ENCODE measurements at regions not wholly inside any gene's neighbourhood (a gene's known extent, or its start where the extent isn't known, plus 50 kb on each side); places are given as distances from the start of the nearest gene placed in this dataset.
A peak's percentile ranks its signal among the peaks of the same experiment; 100 is the strongest.

DNA sequence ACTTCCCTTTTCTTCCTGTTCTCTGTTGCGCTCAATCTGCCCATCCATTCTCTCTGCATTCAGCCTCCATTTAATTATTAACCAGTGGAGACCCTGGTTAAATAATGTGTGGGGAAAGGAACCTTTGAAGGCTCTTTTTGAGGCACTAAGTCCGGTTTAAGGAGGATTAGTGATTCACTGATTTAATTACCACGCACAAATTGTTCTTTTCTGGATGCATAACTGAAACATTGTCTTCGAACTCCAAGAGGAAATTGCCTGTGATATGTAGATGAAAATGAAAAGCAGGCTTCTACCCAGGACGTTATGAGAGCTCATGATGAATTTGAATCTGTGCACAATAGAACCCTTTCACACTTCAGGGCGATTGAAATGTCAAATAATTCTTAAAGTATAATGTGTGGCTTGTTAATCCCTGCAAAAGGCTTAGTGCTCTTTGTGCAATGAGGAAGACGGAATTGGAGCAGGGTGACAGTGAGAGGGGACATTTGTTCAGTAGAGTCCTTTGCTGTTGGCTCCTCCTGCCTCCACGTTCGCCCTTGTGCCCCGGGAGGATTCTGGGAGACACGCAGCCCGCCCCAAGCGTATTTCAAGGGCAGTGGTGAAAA lies 51.1 kb upstream of the ZNF236 start:
- Mint-ChIP-seq H3K9me3 (peaks cover 10 to 22% (median 19%) of the 10 kb centered on the region in 5 donors), H3K36me3 (peaks cover 0 to 36% (median 0%) of the 10 kb centered on the region in 3 donors), H3K27ac (peak overlapping the region in 1 of 8 donors; percentile 10), H3K4me1 (peaks cover 0 to 3% (median 0%) of the 10 kb centered on the region in 3 donors), H3K4me3 (no peak overlapping the region), H3K27me3 (peaks cover 23 to 61% of the 10 kb centered on the region in 2 donors)
- Histone ChIP-seq H3K27me3 (ENCODE audit: insufficient read depth, low read length, poor library complexity, severe bottlenecking) (peaks cover 4% of the 10 kb centered on the region), H3K4me3 (ENCODE audit: low read length) (no peak overlapping the region), H3K9me3 (ENCODE audit: low read length) (no peaks in the 10 kb centered on the region), H3K36me3 (ENCODE audit: insufficient read depth, low read length) (no peaks in the 10 kb centered on the region), H3K27ac (ENCODE audit: low read depth, low read length) (no peak overlapping the region), H3K4me1 (ENCODE audit: insufficient read depth, low read length) (no peaks in the 10 kb centered on the region)
- ChIA-PET POLR2A (no interaction called here), CTCF (no interaction called here)
- no peak for DNase-seq

DNA sequence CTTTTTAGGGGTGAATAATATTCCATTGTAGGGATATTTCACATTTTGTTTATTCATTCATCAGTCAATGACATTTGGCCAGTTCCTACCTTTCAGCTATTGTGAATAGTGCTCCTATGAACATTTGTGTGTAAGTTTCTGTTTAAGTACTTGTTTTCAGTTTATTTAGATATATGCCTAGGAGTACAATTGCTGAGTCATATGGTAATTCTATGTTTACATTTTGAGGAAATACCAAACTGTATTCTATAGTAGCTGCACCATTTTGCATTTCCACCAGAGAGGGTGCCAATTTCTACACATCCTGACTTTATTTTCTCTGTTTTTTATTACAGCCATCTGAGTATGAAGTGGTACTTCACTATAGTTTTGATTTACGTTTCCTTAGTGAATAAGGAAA lies 54.4 kb upstream of the ZNF236 start:
- Histone ChIP-seq H3K9me3 (ENCODE audit: low read length) (no peaks in the 10 kb centered on the region), H3K27me3 (ENCODE audit: insufficient read depth, low read length, poor library complexity, severe bottlenecking) (no peaks in the 10 kb centered on the region), H3K36me3 (ENCODE audit: insufficient read depth, low read length) (no peaks in the 10 kb centered on the region), H3K4me3 (ENCODE audit: low read length) (no peak overlapping the region), H3K4me1 (ENCODE audit: insufficient read depth, low read length) (peaks cover 6% of the 10 kb centered on the region), H3K27ac (ENCODE audit: low read depth, low read length) (no peak overlapping the region)
- Mint-ChIP-seq H3K4me3 (no peak overlapping the region), H3K36me3 (peaks cover 0 to 36% (median 0%) of the 10 kb centered on the region in 3 donors), H3K27ac (no peak overlapping the region), H3K4me1 (peaks cover 13 to 21% (median 19%) of the 10 kb centered on the region in 3 donors), H3K9me3 (peaks cover 10 to 22% (median 19%) of the 10 kb centered on the region in 5 donors), H3K27me3 (peaks cover 19 to 60% of the 10 kb centered on the region in 2 donors)
- ChIA-PET CTCF (no interaction called here), POLR2A (no interaction called here)
- no peak for DNase-seq

DNA sequence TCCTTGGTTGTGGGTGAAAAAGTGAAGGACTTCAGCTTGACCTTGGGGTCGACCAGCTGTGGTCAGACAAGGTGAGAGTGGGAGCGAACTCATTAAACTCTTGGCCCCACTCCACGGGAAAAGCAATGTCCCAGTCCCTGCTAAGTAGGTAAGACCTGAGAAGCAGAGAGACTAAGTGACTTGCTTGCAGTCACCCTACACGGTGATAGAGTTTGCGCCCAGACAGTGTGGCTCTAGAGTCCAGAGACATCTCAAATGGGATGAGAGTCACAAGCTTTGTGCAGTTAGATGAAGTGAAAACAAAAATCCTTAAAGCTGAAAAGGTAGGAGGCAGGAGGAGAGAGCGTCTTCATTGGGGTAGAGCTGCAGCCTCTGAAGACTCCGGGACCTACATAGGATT lies 55.9 kb upstream of the ZNF236 start:
- H3K36me3 Mint-ChIP-seq: peaks cover 0 to 30% (median 0%) of the 10 kb centered on the region in 3 donors
- H3K4me1 Mint-ChIP-seq: peaks cover 27 to 36% (median 32%) of the 10 kb centered on the region in 3 donors

DNA sequence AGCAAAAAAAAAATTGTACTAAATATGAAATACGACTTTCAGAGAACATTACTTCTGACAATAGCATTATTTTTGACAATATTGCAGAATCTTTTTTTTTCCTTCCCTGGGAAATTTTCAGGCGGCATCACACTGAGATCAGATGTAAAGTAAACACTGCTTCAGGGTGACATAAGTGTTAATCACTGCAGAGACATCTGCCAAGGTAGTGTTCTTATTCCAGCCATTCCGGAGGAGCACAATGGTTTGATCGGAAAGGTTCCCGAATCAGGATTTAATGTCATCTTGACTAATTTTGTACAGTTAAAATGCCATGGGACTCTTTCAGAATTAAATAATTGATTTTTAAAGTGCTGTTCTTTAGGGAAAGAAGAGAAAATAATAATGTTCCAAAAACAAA lies 56.7 kb upstream of the ZNF236 start:
- Histone ChIP-seq H3K27ac (ENCODE audit: low read depth, low read length) (no peak overlapping the region), H3K36me3 (ENCODE audit: insufficient read depth, low read length) (no peaks in the 10 kb centered on the region)

More for the DNA sequence above, 55.9 kb upstream of the ZNF236 start:
- Mint-ChIP-seq H3K4me3 (no peak overlapping the region), H3K27ac (no peak overlapping the region), H3K9me3 (peaks cover 10 to 23% (median 21%) of the 10 kb centered on the region in 5 donors), H3K27me3 (peaks cover 17 to 47% of the 10 kb centered on the region in 2 donors)
- Histone ChIP-seq H3K27me3 (ENCODE audit: insufficient read depth, low read length, poor library complexity, severe bottlenecking) (no peaks in the 10 kb centered on the region), H3K36me3 (ENCODE audit: insufficient read depth, low read length) (no peaks in the 10 kb centered on the region), H3K4me1 (ENCODE audit: insufficient read depth, low read length) (peaks cover 12% of the 10 kb centered on the region), H3K4me3 (ENCODE audit: low read length) (no peak overlapping the region), H3K9me3 (ENCODE audit: low read length) (no peaks in the 10 kb centered on the region), H3K27ac (ENCODE audit: low read depth, low read length) (no peak overlapping the region)
- ChIA-PET POLR2A (no interaction called here), CTCF (no interaction called here)
- DNase-seq: no peak

DNA sequence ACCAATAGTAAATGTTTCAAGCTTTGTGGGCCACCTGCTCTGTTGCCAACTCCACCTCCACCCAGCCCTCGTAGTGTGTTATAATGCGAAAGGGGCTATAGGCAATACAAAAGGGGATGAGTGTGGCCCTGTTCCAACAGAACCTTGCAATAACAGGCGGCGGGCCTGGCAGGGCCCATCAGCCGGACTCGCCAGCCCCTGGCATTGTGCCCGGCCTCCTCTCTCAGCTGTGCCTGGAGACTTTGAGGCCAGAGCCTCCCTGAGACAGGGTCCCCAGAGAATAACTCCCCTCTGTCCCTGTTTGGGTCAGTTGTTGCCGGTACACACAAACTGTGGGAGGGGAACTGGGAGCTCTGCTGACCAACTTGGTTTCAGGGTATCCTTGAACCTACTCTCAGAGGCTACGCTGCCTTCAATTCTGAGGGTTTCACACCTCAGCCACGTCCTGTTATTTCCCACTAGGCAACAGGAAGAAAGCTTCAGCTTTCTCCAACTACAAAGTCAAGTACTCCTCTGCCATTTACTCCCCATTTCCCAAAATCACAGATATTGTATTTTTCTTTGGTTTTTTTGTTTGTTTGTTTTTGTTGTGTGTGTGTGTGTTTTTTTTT lies 58.0 kb upstream of the ZNF236 start:
- H3K27ac ChIP-seq (ENCODE audit: low read depth, low read length): no peak overlapping the region
- H3K36me3 ChIP-seq (ENCODE audit: insufficient read depth, low read length): no peaks in the 10 kb centered on the region
- no peaks in the 10 kb centered on the region for H3K9me3 ChIP-seq (ENCODE audit: low read length)
- Mint-ChIP-seq H3K36me3 (peaks cover 0 to 23% (median 0%) of the 10 kb centered on the region in 3 donors), H3K9me3 (peaks cover 10 to 22% (median 19%) of the 10 kb centered on the region in 5 donors), H3K4me3 (peak overlapping the region in 1 of 7 donors; percentile 25), H3K4me1 (peaks cover 33 to 41% (median 37%) of the 10 kb centered on the region in 3 donors), H3K27me3 (peaks cover 11 to 33% of the 10 kb centered on the region in 2 donors), H3K27ac (peak overlapping the region in 2 of 8 donors; percentile 17 to 55)
- no peak overlapping the region for H3K4me3 ChIP-seq (ENCODE audit: low read length)
- peaks cover 12% of the 10 kb centered on the region for H3K4me1 ChIP-seq (ENCODE audit: insufficient read depth, low read length)
- ChIA-PET CTCF (interaction anchor here (0.6 kb wide), 1 partner anchor 14 kb away, joined by 3 read pairs; no protein-coding TSS in a partner anchor), POLR2A (no interaction called here)
- H3K27me3 ChIP-seq (ENCODE audit: insufficient read depth, low read length, poor library complexity, severe bottlenecking): no peaks in the 10 kb centered on the region
- no peak for DNase-seq

More for the DNA sequence above, 56.7 kb upstream of the ZNF236 start:
- ChIA-PET POLR2A (no interaction called here), CTCF (no interaction called here)
- Histone ChIP-seq H3K4me1 (ENCODE audit: insufficient read depth, low read length) (peaks cover 12% of the 10 kb centered on the region), H3K27me3 (ENCODE audit: insufficient read depth, low read length, poor library complexity, severe bottlenecking) (no peaks in the 10 kb centered on the region), H3K4me3 (ENCODE audit: low read length) (no peak overlapping the region), H3K9me3 (ENCODE audit: low read length) (no peaks in the 10 kb centered on the region)
- peaks cover 33 to 41% (median 36%) of the 10 kb centered on the region in 3 donors for H3K4me1 Mint-ChIP-seq
- no peak for DNase-seq
- no peak overlapping the region for H3K27ac Mint-ChIP-seq
- H3K36me3 Mint-ChIP-seq: peaks cover 0 to 26% (median 0%) of the 10 kb centered on the region in 3 donors
- H3K27me3 Mint-ChIP-seq: peaks cover 13 to 41% of the 10 kb centered on the region in 2 donors
- peaks cover 10 to 23% (median 19%) of the 10 kb centered on the region in 5 donors for H3K9me3 Mint-ChIP-seq
- no peak overlapping the region for H3K4me3 Mint-ChIP-seq

DNA sequence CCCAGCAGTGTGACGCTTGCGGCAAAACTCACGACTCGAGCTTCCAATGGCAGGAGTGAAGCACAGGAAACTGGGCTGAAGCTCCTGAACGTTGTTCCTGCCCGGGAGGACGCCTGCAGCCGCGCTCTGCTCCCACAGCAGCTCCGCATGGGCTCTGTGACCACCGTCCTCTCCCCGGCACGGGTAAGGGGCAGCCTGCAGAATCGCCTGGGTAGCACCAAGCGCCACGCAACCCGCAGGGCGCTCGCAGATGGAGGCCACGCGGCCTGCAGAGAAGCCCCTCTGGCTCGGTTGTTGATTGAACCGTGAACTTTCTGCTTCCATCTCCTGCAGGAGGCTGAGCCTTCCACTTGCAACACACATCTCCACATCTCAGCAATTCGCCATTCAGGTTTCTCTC lies 63.3 kb upstream of the ZNF236 start:
- no peaks in the 10 kb centered on the region for H3K36me3 ChIP-seq (ENCODE audit: insufficient read depth, low read length)
- H3K27ac ChIP-seq (ENCODE audit: low read depth, low read length): no peak overlapping the region
- ChIA-PET CTCF (no interaction called here), POLR2A (no interaction called here)
- H3K27me3 ChIP-seq (ENCODE audit: insufficient read depth, low read length, poor library complexity, severe bottlenecking): no peaks in the 10 kb centered on the region
- peaks cover 6% of the 10 kb centered on the region for H3K4me1 ChIP-seq (ENCODE audit: insufficient read depth, low read length)
- no peaks in the 10 kb centered on the region for H3K9me3 ChIP-seq (ENCODE audit: low read length)
- H3K4me3 Mint-ChIP-seq: no peak overlapping the region
- peaks cover 2 to 3% of the 10 kb centered on the region in 2 donors for H3K27me3 Mint-ChIP-seq
- H3K27ac Mint-ChIP-seq: no peak overlapping the region
- peaks cover 0 to 3% (median 0%) of the 10 kb centered on the region in 5 donors for H3K9me3 Mint-ChIP-seq
- no peak for DNase-seq
- no peaks in the 10 kb centered on the region for H3K36me3 Mint-ChIP-seq
- H3K4me1 Mint-ChIP-seq: peaks cover 20 to 23% (median 21%) of the 10 kb centered on the region in 3 donors
- H3K4me3 ChIP-seq (ENCODE audit: low read length): no peak overlapping the region

DNA sequence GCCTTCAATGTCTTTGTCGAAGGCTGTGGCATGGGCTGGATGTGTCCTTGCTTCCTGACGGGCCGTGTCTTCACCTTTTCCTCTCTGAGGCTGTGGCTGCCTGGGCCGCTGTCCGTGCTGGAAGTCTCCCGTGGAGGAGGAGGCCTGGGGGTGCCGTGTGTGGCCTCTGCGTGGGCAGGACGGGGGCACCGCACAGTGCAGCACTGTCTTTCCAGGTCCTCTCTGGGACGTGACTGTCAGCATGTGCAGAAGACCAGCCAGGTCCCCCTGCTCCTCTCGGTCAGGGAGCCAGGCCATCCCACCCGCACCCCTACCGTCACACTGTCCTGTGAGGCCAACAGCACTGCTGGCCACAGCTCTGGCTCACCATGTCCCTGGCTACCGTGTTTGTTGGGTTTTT lies 64.4 kb upstream of the ZNF236 start:
- no peaks in the 10 kb centered on the region for H3K36me3 ChIP-seq (ENCODE audit: insufficient read depth, low read length)
- no peak overlapping the region for H3K27ac Mint-ChIP-seq
- H3K27me3 ChIP-seq (ENCODE audit: insufficient read depth, low read length, poor library complexity, severe bottlenecking): no peaks in the 10 kb centered on the region
- peaks cover 6% of the 10 kb centered on the region for H3K4me1 ChIP-seq (ENCODE audit: insufficient read depth, low read length)
- peaks cover 19 to 20% (median 19%) of the 10 kb centered on the region in 3 donors for H3K4me1 Mint-ChIP-seq
- no peak overlapping the region for H3K27ac ChIP-seq (ENCODE audit: low read depth, low read length)
- no peak for DNase-seq
- H3K27me3 Mint-ChIP-seq: peaks cover 2 to 3% of the 10 kb centered on the region in 2 donors
- no peaks in the 10 kb centered on the region for H3K36me3 Mint-ChIP-seq
- peaks cover 0 to 3% (median 0%) of the 10 kb centered on the region in 5 donors for H3K9me3 Mint-ChIP-seq
- CTCF ChIA-PET: no interaction called here
- H3K4me3 Mint-ChIP-seq: no peak overlapping the region
- POLR2A ChIA-PET: no interaction called here
- H3K9me3 ChIP-seq (ENCODE audit: low read length): no peaks in the 10 kb centered on the region
- H3K4me3 ChIP-seq (ENCODE audit: low read length): no peak overlapping the region

DNA sequence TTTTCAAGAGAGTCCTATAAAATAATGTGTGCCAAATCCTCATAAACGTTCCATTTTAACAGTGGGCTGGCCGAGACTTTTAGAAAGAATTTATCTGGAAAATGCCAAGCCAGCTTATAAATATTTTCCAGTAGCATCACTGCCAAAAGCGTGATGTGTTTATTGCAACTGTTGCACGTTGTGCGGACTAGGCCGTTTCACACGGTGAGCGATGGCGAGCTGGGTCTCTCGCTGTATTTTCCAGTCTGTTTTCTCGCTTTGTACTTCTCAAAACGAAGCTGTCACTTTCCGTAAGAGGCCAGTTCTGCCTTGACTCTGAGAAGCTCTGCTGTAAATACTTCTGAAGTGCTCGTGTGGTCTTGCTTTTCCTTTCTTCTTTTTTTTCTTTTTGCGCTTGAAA lies 65.0 kb upstream of the ZNF236 start:
- DNase-seq: no peak
- H3K4me3 Mint-ChIP-seq: no peak overlapping the region
- no peak overlapping the region for H3K27ac Mint-ChIP-seq

More for the DNA sequence above, 65.0 kb upstream of the ZNF236 start:
- Histone ChIP-seq H3K27ac (ENCODE audit: low read depth, low read length) (no peak overlapping the region), H3K9me3 (ENCODE audit: low read length) (no peaks in the 10 kb centered on the region), H3K36me3 (ENCODE audit: insufficient read depth, low read length) (no peaks in the 10 kb centered on the region), H3K4me1 (ENCODE audit: insufficient read depth, low read length) (peaks cover 6% of the 10 kb centered on the region), H3K27me3 (ENCODE audit: insufficient read depth, low read length, poor library complexity, severe bottlenecking) (no peaks in the 10 kb centered on the region), H3K4me3 (ENCODE audit: low read length) (no peak overlapping the region)
- Mint-ChIP-seq H3K36me3 (peaks cover 0 to under 1% (median 0%) of the 10 kb centered on the region in 3 donors), H3K27me3 (peaks cover 2 to 3% of the 10 kb centered on the region in 2 donors), H3K9me3 (peaks cover 0 to 5% (median 4%) of the 10 kb centered on the region in 5 donors), H3K4me1 (peaks cover 14 to 15% (median 14%) of the 10 kb centered on the region in 3 donors)
- CTCF ChIA-PET: no interaction called here
- POLR2A ChIA-PET: no interaction called here
